ENCODE measurements at regions not wholly inside any gene's neighbourhood (a gene's known extent, or its start where the extent isn't known, plus 50 kb on each side); places are given as distances from the start of the nearest gene placed in this dataset.

DNA sequence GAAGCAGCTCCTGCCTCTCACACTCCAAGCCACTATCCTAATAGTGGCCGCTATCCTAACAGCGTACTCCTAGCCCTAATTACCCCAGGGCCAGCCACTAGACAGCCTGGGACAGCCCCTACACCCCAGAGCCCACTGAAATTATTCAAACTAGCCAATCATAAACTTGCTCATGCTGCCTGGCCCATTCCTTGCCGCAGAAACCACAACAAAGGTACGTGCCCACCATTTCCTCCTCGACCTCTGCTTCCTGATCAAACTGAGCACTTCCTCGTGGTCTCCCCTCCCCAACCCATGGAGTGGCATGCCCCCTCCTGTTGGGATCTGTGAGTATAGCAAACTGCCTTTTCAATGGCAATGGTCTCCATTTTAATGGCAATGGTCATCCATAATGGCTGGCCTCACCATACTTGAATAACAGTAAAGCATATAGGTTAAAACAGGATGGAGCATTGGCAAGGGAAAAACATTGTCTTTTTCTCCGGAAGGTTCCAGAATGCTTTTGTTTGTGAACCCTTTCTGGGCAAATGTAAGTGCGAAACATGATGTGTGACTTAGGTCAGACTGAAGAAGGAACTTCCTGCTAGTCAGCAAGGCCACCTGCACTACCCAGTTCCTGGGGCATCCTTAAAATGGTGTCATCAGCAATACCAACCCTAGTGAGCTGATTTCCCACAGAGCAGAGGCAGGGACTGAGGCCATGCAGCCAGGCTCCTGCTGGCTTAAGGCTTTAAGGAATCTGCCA, 107.1 kb upstream of the ATP6AP2 start:
- Mint-ChIP-seq H3K9me3 (no peaks in the 10 kb centered on the region), H3K4me1 (ENCODE audit: low read depth) (peaks cover 44% of the 10 kb centered on the region), H3K27ac (peak overlapping the region; percentile 55), H3K4me3 (peak overlapping the region; percentile 43), H3K27me3 (peaks cover 9% of the 10 kb centered on the region), H3K36me3 (ENCODE audit: low read depth) (no peaks in the 10 kb centered on the region)

DNA sequence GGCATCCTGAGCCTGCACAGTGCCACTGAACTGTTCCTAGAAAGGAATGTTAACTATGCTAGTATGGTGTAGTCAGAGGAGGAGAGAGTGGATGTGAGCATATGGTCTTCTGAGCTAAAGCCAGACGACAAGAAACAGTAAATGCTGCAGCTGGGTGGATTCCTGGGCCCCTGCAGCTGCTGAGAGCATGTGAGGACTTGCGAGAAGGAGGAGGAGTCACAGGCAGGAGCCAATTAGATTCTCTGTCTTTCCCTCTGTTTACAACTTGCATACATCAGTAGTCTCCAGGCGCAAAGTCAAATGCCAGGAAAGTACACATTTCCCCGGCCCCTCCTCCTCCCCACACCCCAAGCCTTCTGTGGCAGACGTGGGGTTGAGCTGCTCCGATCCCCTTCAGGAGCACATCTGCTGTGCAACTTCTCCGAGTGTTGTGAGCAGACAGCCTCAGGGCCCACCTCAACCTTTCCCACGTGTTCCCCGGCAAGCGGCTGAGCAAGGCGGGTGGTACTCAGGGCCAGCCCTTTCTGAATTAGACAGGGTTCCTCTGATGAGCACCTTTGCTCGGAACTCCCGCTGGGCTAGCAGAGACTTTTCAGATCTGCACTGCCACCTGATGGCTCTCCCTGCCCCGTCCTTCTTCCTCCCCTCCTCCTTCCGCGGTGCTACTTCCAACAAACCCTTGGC, 108.7 kb upstream of the ATP6AP2 start:
- peak overlapping the region; percentile 42 for H3K4me3 Mint-ChIP-seq
- H3K36me3 Mint-ChIP-seq (ENCODE audit: low read depth) = no peaks in the 10 kb centered on the region
- H3K9me3 Mint-ChIP-seq = no peaks in the 10 kb centered on the region
- H3K4me1 Mint-ChIP-seq (ENCODE audit: low read depth) = peaks cover 46% of the 10 kb centered on the region
- peaks cover 9% of the 10 kb centered on the region for H3K27me3 Mint-ChIP-seq
- peak overlapping the region; percentile 19 for H3K27ac Mint-ChIP-seq

DNA sequence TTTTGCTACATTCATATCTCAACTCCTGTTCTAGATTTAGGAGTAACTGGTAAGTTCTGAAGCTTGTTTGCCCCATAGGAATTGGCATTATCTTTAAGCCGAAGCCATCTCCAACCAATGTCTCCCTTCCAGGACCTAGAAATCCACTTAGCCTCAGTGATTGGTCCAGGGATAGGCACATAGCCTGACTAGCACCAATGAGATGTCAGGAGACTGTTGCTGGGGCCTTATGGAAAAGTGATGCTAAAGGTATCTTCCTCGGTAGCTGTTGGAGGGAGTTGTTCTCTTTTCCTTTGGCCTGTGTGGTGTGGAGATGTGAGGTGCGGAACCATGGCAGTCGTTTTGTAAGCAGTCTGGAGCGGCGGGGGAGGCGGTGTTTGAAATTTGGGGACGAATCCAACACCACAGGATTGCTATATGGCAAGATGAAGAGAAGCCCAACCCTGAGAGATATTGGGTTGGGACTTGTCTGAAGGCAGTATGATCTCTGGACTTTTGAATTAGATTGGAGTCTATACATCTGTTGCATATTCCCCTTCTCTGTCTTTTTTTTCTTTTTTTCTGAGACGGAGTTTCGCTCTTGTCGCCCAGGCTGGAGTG, 109.8 kb upstream of the ATP6AP2 start:
- H3K4me3 Mint-ChIP-seq = no peak overlapping the region
- H3K4me1 Mint-ChIP-seq (ENCODE audit: low read depth) = peaks cover 40% of the 10 kb centered on the region
- H3K27me3 Mint-ChIP-seq = peaks cover 9% of the 10 kb centered on the region
- no peaks in the 10 kb centered on the region for H3K9me3 Mint-ChIP-seq
- no peak overlapping the region for H3K27ac Mint-ChIP-seq
- H3K36me3 Mint-ChIP-seq (ENCODE audit: low read depth) = no peaks in the 10 kb centered on the region

DNA sequence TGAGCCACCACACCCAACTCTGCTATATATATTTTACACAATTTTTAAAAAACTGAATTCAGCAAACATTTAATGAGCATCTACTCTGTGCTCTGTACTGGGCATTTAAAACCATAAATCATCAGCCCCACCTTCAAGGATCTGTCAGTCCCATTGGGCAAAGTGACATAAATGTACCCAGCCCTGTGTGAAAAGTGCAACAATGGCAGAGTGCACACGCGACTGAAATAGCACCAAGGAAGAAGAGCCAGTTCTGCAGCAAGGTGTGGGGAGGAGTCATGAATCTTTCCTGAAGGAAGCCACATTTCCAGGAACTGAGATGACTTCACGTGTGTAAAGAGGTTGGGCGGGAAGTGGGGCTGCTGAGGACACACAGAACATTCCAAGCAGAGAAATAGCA, 111.5 kb upstream of the ATP6AP2 start:
- H3K27ac Mint-ChIP-seq = no peak overlapping the region
- peaks cover 49% of the 10 kb centered on the region for H3K4me1 Mint-ChIP-seq (ENCODE audit: low read depth)
- H3K27me3 Mint-ChIP-seq = peaks cover 9% of the 10 kb centered on the region
- H3K36me3 Mint-ChIP-seq (ENCODE audit: low read depth) = no peaks in the 10 kb centered on the region
- H3K4me3 Mint-ChIP-seq = no peak overlapping the region
- H3K9me3 Mint-ChIP-seq = no peaks in the 10 kb centered on the region

DNA sequence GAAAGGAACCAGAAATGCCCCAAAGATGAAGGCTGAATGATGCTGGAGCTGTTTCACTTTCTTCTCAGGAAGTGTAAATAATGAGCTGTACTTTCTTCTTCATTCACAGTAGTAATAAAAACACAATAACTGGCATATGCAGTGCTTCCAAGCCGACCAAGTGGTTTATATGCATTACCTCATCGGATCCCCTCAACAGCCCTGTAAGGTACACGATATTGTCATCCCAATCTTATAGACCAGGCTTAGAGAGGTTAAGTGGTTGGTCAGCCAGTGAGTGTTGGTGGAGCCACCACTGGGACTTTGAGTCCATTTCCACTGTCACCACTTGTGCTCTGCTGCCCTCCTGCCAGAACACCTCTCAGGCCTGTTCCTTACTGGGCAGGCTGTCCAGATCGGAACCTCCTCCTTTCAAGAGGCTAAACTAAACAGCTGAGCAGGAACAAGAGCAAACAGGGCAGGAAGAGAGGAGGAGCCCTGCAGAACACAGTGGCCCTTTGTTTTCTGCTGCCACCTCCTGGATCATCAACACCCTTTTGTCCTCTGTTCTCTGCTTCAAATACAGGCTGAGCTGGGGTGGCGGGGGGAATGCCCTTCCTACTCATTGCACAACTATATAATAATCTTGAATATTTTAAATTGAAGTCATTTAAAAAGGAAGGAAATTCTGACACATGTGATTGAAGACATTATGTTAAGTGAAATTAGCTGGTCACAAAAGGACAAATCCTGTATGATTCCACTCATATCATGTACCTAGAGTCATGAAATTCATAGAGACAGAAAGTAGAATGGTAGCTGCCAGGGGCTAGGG, 112.5 kb upstream of the ATP6AP2 start:
- Mint-ChIP-seq H3K27ac (peak overlapping the region; percentile 63), H3K36me3 (ENCODE audit: low read depth) (no peaks in the 10 kb centered on the region), H3K4me1 (ENCODE audit: low read depth) (peaks cover 40% of the 10 kb centered on the region), H3K9me3 (no peaks in the 10 kb centered on the region), H3K27me3 (peaks cover 9% of the 10 kb centered on the region), H3K4me3 (no peak overlapping the region)

DNA sequence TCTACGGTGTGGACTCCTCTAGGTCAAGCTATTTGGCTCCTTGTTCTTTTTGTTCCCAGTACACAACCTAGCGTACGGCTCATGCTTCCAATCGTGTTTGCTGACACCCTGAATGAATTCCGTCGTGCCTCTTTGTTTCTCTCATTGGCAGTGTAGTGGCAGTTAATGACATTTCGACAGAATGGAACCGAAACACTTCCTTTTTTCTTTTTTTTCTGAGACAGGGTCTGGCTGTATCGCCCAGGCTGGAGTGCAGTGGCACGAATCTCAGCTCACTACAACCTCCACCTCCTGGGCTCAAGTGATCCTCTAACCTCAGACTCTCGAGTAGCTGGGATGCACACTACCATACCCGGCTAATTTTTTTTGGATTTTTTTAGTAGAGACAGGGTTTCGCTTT, 113.3 kb upstream of the ATP6AP2 start:
- no peaks in the 10 kb centered on the region for H3K9me3 Mint-ChIP-seq
- H3K4me3 Mint-ChIP-seq = no peak overlapping the region
- H3K4me1 Mint-ChIP-seq (ENCODE audit: low read depth) = peaks cover 33% of the 10 kb centered on the region
- H3K27ac Mint-ChIP-seq = no peak overlapping the region
- H3K27me3 Mint-ChIP-seq = peaks cover 7% of the 10 kb centered on the region
- H3K36me3 Mint-ChIP-seq (ENCODE audit: low read depth) = no peaks in the 10 kb centered on the region

DNA sequence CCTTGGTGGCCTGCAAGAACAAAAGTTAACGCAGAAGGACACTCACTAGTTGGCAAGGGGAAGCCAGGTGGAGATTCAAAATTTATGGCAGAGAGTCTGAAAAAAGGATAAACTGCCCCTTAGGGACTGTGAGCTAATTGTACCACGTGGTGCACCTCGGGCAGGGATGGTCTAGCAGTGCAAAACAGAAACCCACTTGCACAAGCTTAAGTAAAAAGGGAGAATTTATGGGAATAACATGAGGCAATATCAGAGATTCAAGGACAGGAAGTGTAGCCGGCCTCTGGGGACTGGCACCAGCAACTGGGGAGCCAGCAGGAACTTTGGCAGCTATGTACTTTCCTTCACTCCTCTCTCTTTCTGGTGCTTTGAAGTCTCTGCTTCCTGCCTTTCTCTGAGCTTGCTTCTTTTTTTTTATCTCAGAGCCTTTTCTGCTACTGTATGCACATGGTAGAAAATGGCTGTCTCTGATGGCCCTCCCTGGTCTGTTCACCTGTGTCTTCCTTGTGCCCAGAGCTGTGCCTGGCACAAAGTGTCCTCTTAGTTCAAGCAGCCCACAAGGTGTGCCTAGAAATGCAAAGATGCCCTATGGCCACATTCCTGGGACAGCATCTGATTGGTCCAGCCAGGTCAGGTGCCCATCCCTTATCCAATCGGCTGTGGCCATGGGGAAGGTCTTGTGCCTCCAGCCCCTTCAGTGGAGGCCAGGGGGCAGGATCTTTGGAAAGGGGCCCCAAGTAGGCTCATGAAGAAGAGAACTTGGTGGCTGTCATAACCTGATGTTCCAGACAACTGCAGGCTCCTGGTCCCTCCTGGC, 114.8 kb upstream of the ATP6AP2 start:
- H3K27me3 Mint-ChIP-seq = peaks cover 4% of the 10 kb centered on the region
- no peaks in the 10 kb centered on the region for H3K36me3 Mint-ChIP-seq (ENCODE audit: low read depth)
- no peak overlapping the region for H3K4me3 Mint-ChIP-seq
- H3K9me3 Mint-ChIP-seq = no peaks in the 10 kb centered on the region
- H3K27ac Mint-ChIP-seq = peak overlapping the region; percentile 16
- H3K4me1 Mint-ChIP-seq (ENCODE audit: low read depth) = peaks cover 23% of the 10 kb centered on the region

DNA sequence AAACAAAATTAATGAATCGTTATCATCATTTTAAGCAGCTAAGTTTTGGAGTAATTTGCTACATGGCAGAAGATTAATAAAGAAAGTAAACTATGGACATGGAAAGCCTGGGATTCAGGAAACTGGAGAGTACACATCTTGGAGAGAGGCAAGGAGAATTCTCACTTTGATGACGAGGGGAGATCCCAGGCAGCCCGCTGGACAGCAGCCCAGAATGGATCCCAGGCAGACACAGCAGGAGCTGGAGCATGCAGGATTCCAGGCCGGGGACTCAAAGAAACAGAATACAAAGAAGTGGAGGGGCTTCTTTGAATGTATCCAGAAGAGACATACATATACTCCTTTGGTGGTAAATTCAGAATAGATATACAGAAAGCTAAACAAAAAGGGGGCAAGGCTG, 118.0 kb upstream of the ATP6AP2 start:
- H3K27me3 Mint-ChIP-seq = peaks cover 4% of the 10 kb centered on the region
- no peak overlapping the region for H3K27ac Mint-ChIP-seq
- H3K9me3 Mint-ChIP-seq = no peaks in the 10 kb centered on the region
- H3K4me1 Mint-ChIP-seq (ENCODE audit: low read depth) = peaks cover 14% of the 10 kb centered on the region
- no peaks in the 10 kb centered on the region for H3K36me3 Mint-ChIP-seq (ENCODE audit: low read depth)
- no peak overlapping the region for H3K4me3 Mint-ChIP-seq

DNA sequence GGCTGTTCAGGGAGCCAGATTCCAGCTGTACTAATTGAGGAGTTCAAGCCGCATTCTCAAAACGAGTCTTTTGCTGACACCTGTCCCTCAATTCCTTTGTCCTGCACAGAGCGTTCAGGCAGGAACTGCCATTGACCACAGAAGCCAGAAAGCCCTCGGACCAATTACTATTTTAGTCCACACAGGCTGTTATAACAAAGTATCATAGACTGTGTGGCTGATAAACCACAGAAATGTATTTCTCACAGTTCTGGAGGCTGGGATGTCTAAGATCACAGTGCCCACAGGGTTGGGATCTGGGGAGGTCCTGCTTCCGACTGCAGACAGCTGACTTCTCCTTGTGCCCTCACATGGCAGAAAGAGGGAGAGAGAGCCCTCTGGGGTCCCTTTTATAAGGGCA, 119.8 kb upstream of the ATP6AP2 start:
- Mint-ChIP-seq H3K9me3 (no peaks in the 10 kb centered on the region), H3K27ac (no peak overlapping the region), H3K36me3 (ENCODE audit: low read depth) (no peaks in the 10 kb centered on the region), H3K4me1 (ENCODE audit: low read depth) (peaks cover 9% of the 10 kb centered on the region), H3K4me3 (no peak overlapping the region), H3K27me3 (peaks cover 4% of the 10 kb centered on the region)

DNA sequence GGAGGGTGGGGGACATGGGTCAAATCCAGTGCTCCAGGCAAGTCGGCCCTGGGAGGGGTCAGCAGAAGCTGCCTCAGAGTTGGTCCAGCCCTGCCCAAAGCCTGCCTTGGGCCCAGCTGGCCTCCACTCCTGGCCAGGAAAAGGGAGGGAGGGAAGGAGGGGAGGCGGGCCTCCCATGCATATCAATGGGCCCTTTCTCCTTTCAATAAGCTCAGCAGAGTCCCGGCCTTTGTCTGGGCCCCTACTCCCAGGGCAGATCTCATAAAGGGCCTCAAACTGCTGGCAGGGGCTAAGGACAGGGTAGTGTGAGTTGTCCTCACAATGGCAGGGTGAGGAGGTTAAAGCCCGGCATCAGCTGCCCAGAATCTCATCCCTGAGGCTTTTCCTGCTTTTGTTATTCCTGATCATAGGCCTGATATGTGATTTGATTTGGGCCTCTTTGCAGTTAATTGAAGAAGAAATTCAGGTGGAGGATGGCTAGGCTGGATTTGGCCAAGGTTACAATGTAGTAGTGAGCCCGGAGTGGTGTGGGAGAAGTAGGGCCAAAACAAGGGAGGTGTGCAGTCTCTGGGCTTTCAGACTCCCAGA, 121.1 kb upstream of the ATP6AP2 start:
- Mint-ChIP-seq H3K27ac (no peak overlapping the region), H3K27me3 (peaks cover 4% of the 10 kb centered on the region), H3K36me3 (ENCODE audit: low read depth) (no peaks in the 10 kb centered on the region), H3K4me1 (ENCODE audit: low read depth) (no peaks in the 10 kb centered on the region), H3K9me3 (no peaks in the 10 kb centered on the region), H3K4me3 (no peak overlapping the region)

DNA sequence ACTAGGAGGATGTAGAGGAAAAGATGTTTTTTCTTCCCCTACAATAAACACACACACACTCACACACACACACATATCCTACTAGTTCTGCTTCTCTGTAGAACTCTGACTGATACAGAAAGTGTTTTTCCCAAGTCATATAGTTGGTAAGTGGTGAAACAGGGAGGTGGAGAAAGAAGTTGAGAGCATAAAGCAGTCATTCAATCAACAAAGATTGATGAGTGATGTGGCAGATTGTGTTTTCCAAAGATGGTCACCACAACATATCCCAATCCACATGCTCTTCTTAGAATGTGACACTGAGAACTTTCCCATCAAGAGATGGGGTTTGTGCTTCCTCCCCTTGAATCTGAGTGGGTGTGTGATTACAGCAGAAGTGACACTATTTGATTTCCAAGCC, 123.4 kb upstream of the ATP6AP2 start:
- H3K36me3 Mint-ChIP-seq (ENCODE audit: low read depth) = no peaks in the 10 kb centered on the region
- H3K27ac Mint-ChIP-seq = no peak overlapping the region
- H3K9me3 Mint-ChIP-seq = no peaks in the 10 kb centered on the region
- H3K27me3 Mint-ChIP-seq = peaks cover 4% of the 10 kb centered on the region
- no peak overlapping the region for H3K4me3 Mint-ChIP-seq
- no peaks in the 10 kb centered on the region for H3K4me1 Mint-ChIP-seq (ENCODE audit: low read depth)

DNA sequence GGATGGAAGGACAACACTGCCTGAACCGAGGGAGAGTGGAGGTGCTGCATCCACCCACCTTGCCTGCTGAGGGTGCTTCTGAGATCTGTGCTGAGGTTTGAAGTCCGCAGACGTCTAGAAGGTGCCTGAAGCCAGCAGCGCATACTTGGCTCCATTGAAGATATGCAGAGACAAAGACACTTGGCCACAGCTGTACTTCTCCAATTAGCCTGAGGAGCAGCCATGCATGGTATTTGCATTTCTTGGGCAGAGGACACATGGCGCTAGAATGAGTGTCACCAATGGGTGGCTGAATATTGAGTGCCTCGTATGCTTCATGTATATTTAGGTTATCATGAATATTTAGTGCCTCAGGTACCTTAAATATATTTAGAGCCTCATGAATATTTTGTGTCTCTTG, 128.7 kb upstream of the ATP6AP2 start:
- Mint-ChIP-seq H3K9me3 (no peaks in the 10 kb centered on the region), H3K4me3 (no peak overlapping the region), H3K27ac (no peak overlapping the region), H3K36me3 (ENCODE audit: low read depth) (no peaks in the 10 kb centered on the region), H3K27me3 (no peaks in the 10 kb centered on the region), H3K4me1 (ENCODE audit: low read depth) (no peaks in the 10 kb centered on the region)

DNA sequence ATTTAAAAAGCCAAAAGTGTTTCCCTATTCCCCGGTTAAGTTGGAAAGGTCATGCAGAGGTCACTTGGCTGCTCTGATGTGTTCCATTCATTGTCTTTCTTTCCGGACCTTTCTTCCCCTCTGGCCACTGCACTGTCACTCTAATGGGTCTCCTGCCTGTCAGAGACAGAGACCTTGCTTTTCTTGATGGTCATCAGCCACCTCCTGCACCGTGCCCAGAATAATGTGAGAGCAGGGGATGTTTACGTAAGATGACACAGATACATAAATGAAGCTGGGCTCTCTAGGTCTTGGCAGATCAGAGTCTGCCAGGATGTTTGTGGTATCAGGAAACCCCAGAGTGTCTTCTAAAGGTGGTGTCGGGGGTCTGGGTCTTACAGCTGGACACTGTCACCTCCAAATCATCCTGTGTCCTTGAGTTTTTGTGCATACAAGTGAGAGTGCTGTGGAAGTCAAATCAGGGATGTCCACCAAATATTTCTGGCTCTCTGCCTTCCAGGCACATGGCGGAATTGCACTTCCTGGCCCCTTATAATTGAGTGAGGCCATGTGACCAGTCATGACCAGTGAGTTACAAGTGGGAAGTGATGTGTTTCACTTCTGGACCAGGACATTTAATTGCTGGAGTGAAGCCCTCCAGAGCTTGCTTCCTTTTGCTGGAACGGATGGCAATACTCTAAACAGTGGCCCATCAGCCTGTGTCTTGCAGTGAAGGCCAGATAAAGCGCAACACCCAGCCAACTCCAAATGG, 130.6 kb upstream of the ATP6AP2 start:
- Mint-ChIP-seq H3K4me1 (ENCODE audit: low read depth) (no peaks in the 10 kb centered on the region), H3K4me3 (no peak overlapping the region), H3K27ac (no peak overlapping the region), H3K36me3 (ENCODE audit: low read depth) (no peaks in the 10 kb centered on the region), H3K27me3 (no peaks in the 10 kb centered on the region), H3K9me3 (no peaks in the 10 kb centered on the region)

Measured in stimulated activated naive CD8-positive, alpha-beta T cell treated with anti-CD3 and anti-CD28 coated beads, Interleukin-15, Interleukin-2, amounts not matched to agents 100 ng/mL and 50 ng/mL, for 24 hours (primary cell).